SKM-1 treated with dmso at 0.1 percent for 144 hours (cell line): ENCODE measurements at regions not wholly inside any gene's neighbourhood (a gene's known extent, or its start where the extent isn't known, plus 50 kb on each side); places are given as distances from the start of the nearest gene placed in this dataset.
"Not testable (repeated sequence)": the region's sequence is repeated elsewhere in the genome, so short reads cannot be mapped to it uniquely, and the experiment has no call there.

Experiments
- DNase-seq: peaks from one replicate; lab custom pipeline; 2025; ENCODE audit not compliant: unreplicated experiment; lab: John Stamatoyannopoulos, UW

- DNase-seq, result no peak
Measured at GRCh38 chr2:57674743-57675142, 371.9 kb upstream of the VRK2 start.

- no peak for DNase-seq
Measured at GRCh38 chr2:57677296-57677695, 369.3 kb upstream of the VRK2 start.

GRCh38 chr2:57681650-57682049 is 365.0 kb upstream of the VRK2 start:
- no peak for DNase-seq

- DNase-seq, result no peak
Measured at GRCh38 chr2:57685032-57685431, 361.6 kb upstream of the VRK2 start.

- no peak for DNase-seq
Measured at GRCh38 chr2:57692395-57692794, 354.2 kb upstream of the VRK2 start.

- DNase-seq, result no peak
Measured at GRCh38 chr2:57693177-57693576, 353.4 kb upstream of the VRK2 start.

GRCh38 chr2:57693965-57694364 is 352.6 kb upstream of the VRK2 start:
- no peak for DNase-seq

GRCh38 chr2:57696016-57696415 is 350.6 kb upstream of the VRK2 start:
- DNase-seq, result no peak

- DNase-seq, result no peak
Measured at GRCh38 chr2:57698392-57698791, 348.2 kb upstream of the VRK2 start.

GRCh38 chr2:57698935-57699449 is 347.6 kb upstream of the VRK2 start:
- no peak for DNase-seq

- DNase-seq, result no peak
Measured at GRCh38 chr2:57701391-57701791, 345.2 kb upstream of the VRK2 start.

- DNase-seq, result no peak
Measured at GRCh38 chr2:57703407-57703806, 343.2 kb upstream of the VRK2 start.

- not testable (repeated sequence) for DNase-seq
Measured at GRCh38 chr2:57707794-57708193, 338.8 kb upstream of the VRK2 start.

GRCh38 chr2:57711991-57712390 is 334.6 kb upstream of the VRK2 start:
- no peak for DNase-seq

- DNase-seq, result no peak
Measured at GRCh38 chr2:57720728-57721627, 325.6 kb upstream of the VRK2 start.

- no peak for DNase-seq
Measured at GRCh38 chr2:57725337-57725947, 321.2 kb upstream of the VRK2 start.

GRCh38 chr2:57726294-57726693 is 320.3 kb upstream of the VRK2 start:
- DNase-seq, result no peak

GRCh38 chr2:57728691-57729090 is 317.9 kb upstream of the VRK2 start:
- no peak for DNase-seq

GRCh38 chr2:57733956-57734355 is 312.6 kb upstream of the VRK2 start:
- no peak for DNase-seq

GRCh38 chr2:57740891-57741290 is 305.7 kb upstream of the VRK2 start:
- DNase-seq, result no peak

GRCh38 chr2:57753636-57754035 is 293.0 kb upstream of the VRK2 start:
- no peak for DNase-seq

GRCh38 chr2:57758686-57759085 is 287.9 kb upstream of the VRK2 start:
- DNase-seq, result no peak
